Esophagus squamous epithelium (tissue), 5 donors: ENCODE measurements at regions not wholly inside any gene's neighbourhood (a gene's known extent, or its start where the extent isn't known, plus 50 kb on each side); places are given as distances from the start of the nearest gene placed in this dataset.

Experiments
- DNase-seq: peaks from one replicate; lab custom pipeline; 2025; lab: John Stamatoyannopoulos, UW
- H3K27ac ChIP-seq, 4 donors: fragments of 200-600 bp; sonication (generic); one replicate each; pipeline ENCODE4 v1.5.1; 2016 to 2019; ENCODE audit warnings: mild to moderate bottlenecking in 1 of 4
- H3K27me3 ChIP-seq, 4 donors: fragments of 200-600 bp; sonication (generic); 1 replicate in 3 of 4; 2 replicates in 1 of 4; pipeline versions ENCODE4 v1.5.1 to v1.6.0; 2017 to 2021; ENCODE audit warnings: antibody characterized with exemption in 1 of 4
- H3K36me3 ChIP-seq, 3 donors: fragments of 200-600 bp; sonication (generic); one replicate each; pipeline ENCODE4 v1.5.1; 2016 to 2019
- H3K4me1 ChIP-seq, 3 donors: fragments of 200-600 bp; sonication (generic); one replicate each; pipeline ENCODE4 v1.5.1; 2017 to 2019
- H3K4me3 ChIP-seq, 4 donors: fragments of 200-600 bp; sonication (generic); 1 replicate in 3 of 4; 2 replicates in 1 of 4; pipeline ENCODE4 v1.5.1; 2016 to 2019; ENCODE audit warnings: mild to moderate bottlenecking in 2 of 4, moderate library complexity in 1 of 4
- H3K9me3 ChIP-seq, 3 donors: fragments of 200-600 bp; sonication (generic); one replicate each; pipeline ENCODE4 v1.5.1; 2016 to 2019
- CTCF ChIP-seq, 6 experiments: fragments of 450-650 bp in 4 of 6; fragments of 200-600 bp in 2 of 6; sonication (generic) in 2 of 6; IDR thresholded peaks; one replicate each; pipeline ENCODE4 v1.5.1; 2016 to 2019; ENCODE audit warnings: antibody characterized with exemption in 6 of 6, mild to moderate bottlenecking in 4 of 6, moderate library complexity in 4 of 6
- POLR2A ChIP-seq, 4 donors: fragments of 450-650 bp; IDR thresholded peaks; one replicate each; pipeline ENCODE4 v1.6.1; 2017; ENCODE audit warnings: antibody characterized with exemption in 4 of 4, mild to moderate bottlenecking in 4 of 4, moderate library complexity in 3 of 4
- WGBS, 2 donors: methylation state at CpG; one replicate each; pipeline ENCODE4 v1.1.5; 2018; 5-methylcytosine and 5-hydroxymethylcytosine counted together
- intact Hi-C: fragments of 100-400 bp; cut with DNase I; formaldehyde crosslinking; loops from one replicate; pipeline ENCODE4 v1.15.0; 2022
- donor health status: DM: yes; HTN: yes; CAD: no.

DNA sequence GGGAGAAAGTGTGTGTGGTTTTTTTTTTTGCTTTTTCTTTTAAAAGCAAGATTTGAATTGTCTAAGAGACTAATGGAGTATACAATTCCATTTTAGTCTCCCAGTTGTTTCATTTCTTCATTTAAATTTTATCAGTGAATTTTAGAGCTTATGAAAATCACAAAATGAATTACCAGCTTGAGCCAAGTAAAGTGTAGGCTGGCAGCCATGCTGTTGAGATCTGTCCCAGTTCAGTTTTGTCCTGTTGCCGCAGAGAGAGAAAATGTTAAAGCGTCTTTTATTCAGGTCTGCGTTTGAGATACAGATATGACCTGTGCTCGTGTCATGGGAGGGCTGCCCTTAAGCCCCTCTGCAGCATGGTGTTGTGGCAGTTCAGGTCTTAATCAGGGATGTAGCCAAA, 256.5 kb downstream of the IPO8 start:
- intact Hi-C loops, result no loop called here
- TF ChIP-seq CTCF (IDR thresholded peaks at IDR 0.05) (no peak), POLR2A (IDR thresholded peaks at IDR 0.05) (no peak)
- Histone ChIP-seq H3K27me3 (no peaks in the 10 kb centered on the region), H3K36me3 (no peaks in the 10 kb centered on the region), H3K4me3 (no peak overlapping the region), H3K4me1 (no peaks in the 10 kb centered on the region), H3K9me3 (no peaks in the 10 kb centered on the region), H3K27ac (no peak overlapping the region)
- no peak for DNase-seq
- WGBS, 2 donors, result 88 to 96% methylated on average over 4 of the region's 4 CpGs

- Histone ChIP-seq H3K4me1 (no peaks in the 10 kb centered on the region), H3K27ac (peak overlapping the region in 1 of 4 donors; percentile 17), H3K9me3 (no peaks in the 10 kb centered on the region), H3K4me3 (no peak overlapping the region), H3K27me3 (no peaks in the 10 kb centered on the region), H3K36me3 (no peaks in the 10 kb centered on the region)
- TF ChIP-seq CTCF (IDR thresholded peaks at IDR 0.05), result no peak
- TF ChIP-seq POLR2A (IDR thresholded peaks at IDR 0.05), result no peak
- DNase-seq, result no peak
- intact Hi-C loops, result no loop called here
- 46 to 48% methylated on average over 1 of the region's 1 CpG for WGBS, 2 donors
Observed at GRCh38 chr12:30438601-30439041, 257.0 kb downstream of the IPO8 start.

GRCh38 chr12:30437616-30438015, 258.1 kb downstream of the IPO8 start:
- no peaks in the 10 kb centered on the region for H3K4me1 ChIP-seq
- no peak for DNase-seq
- intact Hi-C loops, result no loop called here
- H3K4me3 ChIP-seq, result no peak overlapping the region
- peak overlapping the region in 2 of 4 donors; percentile 68 to 70 for H3K27ac ChIP-seq
- H3K9me3 ChIP-seq, result no peaks in the 10 kb centered on the region
- H3K27me3 ChIP-seq, result no peaks in the 10 kb centered on the region
- no peaks in the 10 kb centered on the region for H3K36me3 ChIP-seq
- no peak for TF ChIP-seq CTCF (IDR thresholded peaks at IDR 0.05)

- intact Hi-C loops, result no loop called here
- no peak for DNase-seq
- no peaks in the 10 kb centered on the region for H3K27me3 ChIP-seq
- no peaks in the 10 kb centered on the region for H3K36me3 ChIP-seq
- 54 to 59% methylated on average over 5 of the region's 5 CpGs for WGBS, 2 donors
- no peaks in the 10 kb centered on the region for H3K9me3 ChIP-seq
- no peaks in the 10 kb centered on the region for H3K4me1 ChIP-seq
- H3K27ac ChIP-seq, result peak overlapping the region in 2 of 4 donors; percentile 68 to 70
- H3K4me3 ChIP-seq, result no peak overlapping the region
- TF ChIP-seq CTCF (IDR thresholded peaks at IDR 0.05) (no peak), POLR2A (IDR thresholded peaks at IDR 0.05) (no peak)
Observed at GRCh38 chr12:30437044-30437443, 258.6 kb downstream of the IPO8 start.

- no peak overlapping the region for H3K27ac ChIP-seq
- no peak overlapping the region for H3K4me3 ChIP-seq
- H3K27me3 ChIP-seq, result no peaks in the 10 kb centered on the region
- TF ChIP-seq CTCF (IDR thresholded peaks at IDR 0.05) (no peak), POLR2A (IDR thresholded peaks at IDR 0.05) (no peak)
- H3K4me1 ChIP-seq, result no peaks in the 10 kb centered on the region
- no peak for DNase-seq
- no peaks in the 10 kb centered on the region for H3K36me3 ChIP-seq
- intact Hi-C loops, result no loop called here
- H3K9me3 ChIP-seq, result no peaks in the 10 kb centered on the region
- 29 to 42% methylated on average over 1 of the region's 1 CpG for WGBS, 2 donors
Observed at GRCh38 chr12:30428098-30428497, 267.6 kb downstream of the IPO8 start.
